ENCODE measurements at regions not wholly inside any gene's neighbourhood (a gene's known extent, or its start where the extent isn't known, plus 50 kb on each side); places are given as distances from the start of the nearest gene placed in this dataset.
A peak's percentile ranks its signal among the peaks of the same experiment; 100 is the strongest.

DNA sequence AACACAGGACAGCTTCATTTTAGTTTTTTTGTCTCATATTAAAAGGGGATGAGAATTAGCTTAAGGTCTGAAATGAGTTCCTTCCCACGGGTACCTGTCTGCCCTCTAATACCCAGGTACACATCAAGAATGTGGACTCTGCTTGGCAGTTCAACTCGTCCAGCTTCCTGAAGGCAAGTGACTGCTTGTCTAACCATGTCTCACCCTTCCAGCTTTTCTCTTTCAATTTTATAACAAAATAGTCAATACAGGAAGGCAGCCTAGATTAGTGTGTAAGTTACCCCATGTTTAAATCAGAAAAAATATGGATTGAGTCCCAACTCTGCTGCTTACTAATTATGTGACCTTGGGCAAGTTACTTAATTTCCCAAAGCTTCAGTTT lies 50.5 kb upstream of the C5orf46 start:
- POLR2A ChIA-PET, result interaction anchor here (0.6 kb wide), 1 partner anchor 419 kb away, joined by 5 read pairs; no protein-coding TSS in a partner anchor
- DNase-seq (ENCODE audit: low spot score) (no peak), ATAC-seq (no peak)
- H3K27ac Mint-ChIP-seq, result no peak overlapping the region
- peaks cover 10% of the 10 kb centered on the region for H3K36me3 Mint-ChIP-seq
- peaks cover 7% of the 10 kb centered on the region for H3K4me1 Mint-ChIP-seq
- H3K4me3 Mint-ChIP-seq, result no peak overlapping the region
- H3K27me3 Mint-ChIP-seq (ENCODE audit: low read depth), result no peaks in the 10 kb centered on the region
- peaks cover 5% of the 10 kb centered on the region; the same call in 1 of the 2 replicates for H3K9me3 Mint-ChIP-seq
- TF ChIP-seq, protein P1, sequence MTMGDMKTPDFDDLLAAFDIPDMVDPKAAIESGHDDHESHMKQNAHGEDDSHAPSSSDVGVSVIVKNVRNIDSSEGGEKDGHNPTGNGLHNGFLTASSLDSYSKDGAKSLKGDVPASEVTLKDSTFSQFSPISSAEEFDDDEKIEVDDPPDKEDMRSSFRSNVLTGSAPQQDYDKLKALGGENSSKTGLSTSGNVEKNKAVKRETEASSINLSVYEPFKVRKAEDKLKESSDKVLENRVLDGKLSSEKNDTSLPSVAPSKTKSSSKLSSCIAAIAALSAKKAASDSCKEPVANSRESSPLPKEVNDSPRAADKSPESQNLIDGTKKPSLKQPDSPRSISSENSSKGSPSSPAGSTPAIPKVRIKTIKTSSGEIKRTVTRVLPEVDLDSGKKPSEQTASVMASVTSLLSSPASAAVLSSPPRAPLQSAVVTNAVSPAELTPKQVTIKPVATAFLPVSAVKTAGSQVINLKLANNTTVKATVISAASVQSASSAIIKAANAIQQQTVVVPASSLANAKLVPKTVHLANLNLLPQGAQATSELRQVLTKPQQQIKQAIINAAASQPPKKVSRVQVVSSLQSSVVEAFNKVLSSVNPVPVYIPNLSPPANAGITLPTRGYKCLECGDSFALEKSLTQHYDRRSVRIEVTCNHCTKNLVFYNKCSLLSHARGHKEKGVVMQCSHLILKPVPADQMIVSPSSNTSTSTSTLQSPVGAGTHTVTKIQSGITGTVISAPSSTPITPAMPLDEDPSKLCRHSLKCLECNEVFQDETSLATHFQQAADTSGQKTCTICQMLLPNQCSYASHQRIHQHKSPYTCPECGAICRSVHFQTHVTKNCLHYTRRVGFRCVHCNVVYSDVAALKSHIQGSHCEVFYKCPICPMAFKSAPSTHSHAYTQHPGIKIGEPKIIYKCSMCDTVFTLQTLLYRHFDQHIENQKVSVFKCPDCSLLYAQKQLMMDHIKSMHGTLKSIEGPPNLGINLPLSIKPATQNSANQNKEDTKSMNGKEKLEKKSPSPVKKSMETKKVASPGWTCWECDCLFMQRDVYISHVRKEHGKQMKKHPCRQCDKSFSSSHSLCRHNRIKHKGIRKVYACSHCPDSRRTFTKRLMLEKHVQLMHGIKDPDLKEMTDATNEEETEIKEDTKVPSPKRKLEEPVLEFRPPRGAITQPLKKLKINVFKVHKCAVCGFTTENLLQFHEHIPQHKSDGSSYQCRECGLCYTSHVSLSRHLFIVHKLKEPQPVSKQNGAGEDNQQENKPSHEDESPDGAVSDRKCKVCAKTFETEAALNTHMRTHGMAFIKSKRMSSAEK (CRISPR knock-in tag; IDR thresholded peaks at IDR 0.05; ENCODE audit: borderline replicate concordance), result no peak
- TF ChIP-seq, protein P2, sequence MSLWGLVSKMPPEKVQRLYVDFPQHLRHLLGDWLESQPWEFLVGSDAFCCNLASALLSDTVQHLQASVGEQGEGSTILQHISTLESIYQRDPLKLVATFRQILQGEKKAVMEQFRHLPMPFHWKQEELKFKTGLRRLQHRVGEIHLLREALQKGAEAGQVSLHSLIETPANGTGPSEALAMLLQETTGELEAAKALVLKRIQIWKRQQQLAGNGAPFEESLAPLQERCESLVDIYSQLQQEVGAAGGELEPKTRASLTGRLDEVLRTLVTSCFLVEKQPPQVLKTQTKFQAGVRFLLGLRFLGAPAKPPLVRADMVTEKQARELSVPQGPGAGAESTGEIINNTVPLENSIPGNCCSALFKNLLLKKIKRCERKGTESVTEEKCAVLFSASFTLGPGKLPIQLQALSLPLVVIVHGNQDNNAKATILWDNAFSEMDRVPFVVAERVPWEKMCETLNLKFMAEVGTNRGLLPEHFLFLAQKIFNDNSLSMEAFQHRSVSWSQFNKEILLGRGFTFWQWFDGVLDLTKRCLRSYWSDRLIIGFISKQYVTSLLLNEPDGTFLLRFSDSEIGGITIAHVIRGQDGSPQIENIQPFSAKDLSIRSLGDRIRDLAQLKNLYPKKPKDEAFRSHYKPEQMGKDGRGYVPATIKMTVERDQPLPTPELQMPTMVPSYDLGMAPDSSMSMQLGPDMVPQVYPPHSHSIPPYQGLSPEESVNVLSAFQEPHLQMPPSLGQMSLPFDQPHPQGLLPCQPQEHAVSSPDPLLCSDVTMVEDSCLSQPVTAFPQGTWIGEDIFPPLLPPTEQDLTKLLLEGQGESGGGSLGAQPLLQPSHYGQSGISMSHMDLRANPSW (CRISPR knock-in tag; conservative IDR thresholded peaks at IDR 0.05; ENCODE audit: low read depth), result no peak
- TF ChIP-seq IRF2 (CRISPR knock-in tag; IDR thresholded peaks at IDR 0.05; ENCODE audit: borderline replicate concordance, low read depth), result no peak
- no peak for TF ChIP-seq SP1 (CRISPR knock-in tag; conservative IDR thresholded peaks at IDR 0.05)
- TF ChIP-seq ZNF416 (CRISPR knock-in tag; IDR thresholded peaks at IDR 0.05), result no peak
- TF ChIP-seq, protein P3, sequence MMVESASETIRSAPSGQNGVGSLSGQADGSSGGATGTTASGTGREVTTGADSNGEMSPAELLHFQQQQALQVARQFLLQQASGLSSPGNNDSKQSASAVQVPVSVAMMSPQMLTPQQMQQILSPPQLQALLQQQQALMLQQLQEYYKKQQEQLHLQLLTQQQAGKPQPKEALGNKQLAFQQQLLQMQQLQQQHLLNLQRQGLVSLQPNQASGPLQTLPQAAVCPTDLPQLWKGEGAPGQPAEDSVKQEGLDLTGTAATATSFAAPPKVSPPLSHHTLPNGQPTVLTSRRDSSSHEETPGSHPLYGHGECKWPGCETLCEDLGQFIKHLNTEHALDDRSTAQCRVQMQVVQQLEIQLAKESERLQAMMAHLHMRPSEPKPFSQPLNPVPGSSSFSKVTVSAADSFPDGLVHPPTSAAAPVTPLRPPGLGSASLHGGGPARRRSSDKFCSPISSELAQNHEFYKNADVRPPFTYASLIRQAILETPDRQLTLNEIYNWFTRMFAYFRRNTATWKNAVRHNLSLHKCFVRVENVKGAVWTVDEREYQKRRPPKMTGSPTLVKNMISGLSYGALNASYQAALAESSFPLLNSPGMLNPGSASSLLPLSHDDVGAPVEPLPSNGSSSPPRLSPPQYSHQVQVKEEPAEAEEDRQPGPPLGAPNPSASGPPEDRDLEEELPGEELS (CRISPR knock-in tag; IDR thresholded peaks at IDR 0.05), result no peak
- TF ChIP-seq FOXJ3 (CRISPR knock-in tag; IDR thresholded peaks at IDR 0.05; ENCODE audit: borderline replicate concordance), result no peak
- CTCF ChIA-PET, result interaction anchor here (0.6 to 1.4 kb wide), 4 partner anchors 10 to 149 kb away, joined by 3 to 4 read pairs (median 4); no protein-coding TSS in a partner anchor

DNA sequence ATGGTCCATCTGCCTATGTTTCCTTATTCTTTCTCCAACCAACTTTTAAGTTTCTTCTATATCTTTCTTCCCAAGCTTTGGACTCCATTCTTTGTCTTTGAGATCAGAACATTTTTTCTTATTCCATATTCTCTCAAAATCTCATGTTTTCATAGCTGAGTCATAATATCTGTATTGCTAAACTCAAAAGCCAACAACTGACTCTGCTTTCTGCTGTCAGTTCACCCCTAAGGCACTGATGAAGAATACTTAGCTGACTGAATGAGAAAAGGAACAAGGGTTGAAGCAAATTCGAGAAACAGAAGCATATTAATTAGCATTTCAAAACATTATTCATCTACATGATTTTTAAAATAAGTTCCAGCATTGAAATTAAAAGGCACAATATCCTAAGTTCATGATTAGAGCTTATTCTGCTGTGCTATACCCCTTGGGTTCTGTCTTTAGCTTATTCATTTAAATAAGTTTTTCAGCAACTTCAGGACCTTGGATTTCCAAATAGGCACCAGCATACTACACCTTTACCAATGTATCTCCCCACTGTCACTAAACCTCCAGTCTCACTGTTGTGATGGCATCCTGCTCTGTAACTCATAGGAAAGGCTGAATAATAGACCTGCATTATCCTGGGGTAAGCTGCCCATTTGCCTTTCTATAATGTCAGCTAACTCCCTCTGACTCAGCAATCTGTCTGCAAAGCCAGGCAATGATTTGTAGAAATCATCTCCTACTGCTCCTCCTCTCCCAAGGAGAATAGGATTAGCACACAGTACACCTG lies 49.9 kb upstream of the C5orf46 start:
- H3K4me3 Mint-ChIP-seq, result no peak overlapping the region
- TF ChIP-seq, protein P4, sequence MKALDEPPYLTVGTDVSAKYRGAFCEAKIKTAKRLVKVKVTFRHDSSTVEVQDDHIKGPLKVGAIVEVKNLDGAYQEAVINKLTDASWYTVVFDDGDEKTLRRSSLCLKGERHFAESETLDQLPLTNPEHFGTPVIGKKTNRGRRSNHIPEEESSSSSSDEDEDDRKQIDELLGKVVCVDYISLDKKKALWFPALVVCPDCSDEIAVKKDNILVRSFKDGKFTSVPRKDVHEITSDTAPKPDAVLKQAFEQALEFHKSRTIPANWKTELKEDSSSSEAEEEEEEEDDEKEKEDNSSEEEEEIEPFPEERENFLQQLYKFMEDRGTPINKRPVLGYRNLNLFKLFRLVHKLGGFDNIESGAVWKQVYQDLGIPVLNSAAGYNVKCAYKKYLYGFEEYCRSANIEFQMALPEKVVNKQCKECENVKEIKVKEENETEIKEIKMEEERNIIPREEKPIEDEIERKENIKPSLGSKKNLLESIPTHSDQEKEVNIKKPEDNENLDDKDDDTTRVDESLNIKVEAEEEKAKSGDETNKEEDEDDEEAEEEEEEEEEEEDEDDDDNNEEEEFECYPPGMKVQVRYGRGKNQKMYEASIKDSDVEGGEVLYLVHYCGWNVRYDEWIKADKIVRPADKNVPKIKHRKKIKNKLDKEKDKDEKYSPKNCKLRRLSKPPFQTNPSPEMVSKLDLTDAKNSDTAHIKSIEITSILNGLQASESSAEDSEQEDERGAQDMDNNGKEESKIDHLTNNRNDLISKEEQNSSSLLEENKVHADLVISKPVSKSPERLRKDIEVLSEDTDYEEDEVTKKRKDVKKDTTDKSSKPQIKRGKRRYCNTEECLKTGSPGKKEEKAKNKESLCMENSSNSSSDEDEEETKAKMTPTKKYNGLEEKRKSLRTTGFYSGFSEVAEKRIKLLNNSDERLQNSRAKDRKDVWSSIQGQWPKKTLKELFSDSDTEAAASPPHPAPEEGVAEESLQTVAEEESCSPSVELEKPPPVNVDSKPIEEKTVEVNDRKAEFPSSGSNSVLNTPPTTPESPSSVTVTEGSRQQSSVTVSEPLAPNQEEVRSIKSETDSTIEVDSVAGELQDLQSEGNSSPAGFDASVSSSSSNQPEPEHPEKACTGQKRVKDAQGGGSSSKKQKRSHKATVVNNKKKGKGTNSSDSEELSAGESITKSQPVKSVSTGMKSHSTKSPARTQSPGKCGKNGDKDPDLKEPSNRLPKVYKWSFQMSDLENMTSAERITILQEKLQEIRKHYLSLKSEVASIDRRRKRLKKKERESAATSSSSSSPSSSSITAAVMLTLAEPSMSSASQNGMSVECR (CRISPR knock-in tag; IDR thresholded peaks at IDR 0.05; ENCODE audit: borderline replicate concordance), result no peak
- no peak for TF ChIP-seq FOXJ3 (CRISPR knock-in tag; IDR thresholded peaks at IDR 0.05; ENCODE audit: borderline replicate concordance)
- TF ChIP-seq, protein P5, sequence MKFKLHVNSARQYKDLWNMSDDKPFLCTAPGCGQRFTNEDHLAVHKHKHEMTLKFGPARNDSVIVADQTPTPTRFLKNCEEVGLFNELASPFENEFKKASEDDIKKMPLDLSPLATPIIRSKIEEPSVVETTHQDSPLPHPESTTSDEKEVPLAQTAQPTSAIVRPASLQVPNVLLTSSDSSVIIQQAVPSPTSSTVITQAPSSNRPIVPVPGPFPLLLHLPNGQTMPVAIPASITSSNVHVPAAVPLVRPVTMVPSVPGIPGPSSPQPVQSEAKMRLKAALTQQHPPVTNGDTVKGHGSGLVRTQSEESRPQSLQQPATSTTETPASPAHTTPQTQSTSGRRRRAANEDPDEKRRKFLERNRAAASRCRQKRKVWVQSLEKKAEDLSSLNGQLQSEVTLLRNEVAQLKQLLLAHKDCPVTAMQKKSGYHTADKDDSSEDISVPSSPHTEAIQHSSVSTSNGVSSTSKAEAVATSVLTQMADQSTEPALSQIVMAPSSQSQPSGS (CRISPR knock-in tag; IDR thresholded peaks at IDR 0.05; ENCODE audit: borderline replicate concordance, low read depth), result no peak
- no peak for TF ChIP-seq NFYB (CRISPR knock-in tag; conservative IDR thresholded peaks at IDR 0.05; ENCODE audit: low read depth)
- TF ChIP-seq RELA (CRISPR knock-in tag; IDR thresholded peaks at IDR 0.05; ENCODE audit: borderline replicate concordance), result no peak
- TF ChIP-seq, protein P6, sequence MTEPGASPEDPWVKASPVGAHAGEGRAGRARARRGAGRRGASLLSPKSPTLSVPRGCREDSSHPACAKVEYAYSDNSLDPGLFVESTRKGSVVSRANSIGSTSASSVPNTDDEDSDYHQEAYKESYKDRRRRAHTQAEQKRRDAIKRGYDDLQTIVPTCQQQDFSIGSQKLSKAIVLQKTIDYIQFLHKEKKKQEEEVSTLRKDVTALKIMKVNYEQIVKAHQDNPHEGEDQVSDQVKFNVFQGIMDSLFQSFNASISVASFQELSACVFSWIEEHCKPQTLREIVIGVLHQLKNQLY (CRISPR knock-in tag; IDR thresholded peaks at IDR 0.05), result no peak
- no peak for TF ChIP-seq ZNF232 (CRISPR knock-in tag; IDR thresholded peaks at IDR 0.05)
- TF ChIP-seq FOXP1 (CRISPR knock-in tag; IDR thresholded peaks at IDR 0.05; ENCODE audit: borderline replicate concordance), result no peak
- no peak for TF ChIP-seq ZNF416 (CRISPR knock-in tag; IDR thresholded peaks at IDR 0.05)
- TF ChIP-seq RORB (CRISPR knock-in tag; IDR thresholded peaks at IDR 0.05), result no peak
- TF ChIP-seq MYBL2 (CRISPR knock-in tag; IDR thresholded peaks at IDR 0.05), result no peak
- no peak for TF ChIP-seq SMAD4 (CRISPR knock-in tag; IDR thresholded peaks at IDR 0.05)

More for the DNA sequence above, 49.9 kb upstream of the C5orf46 start:
- H3K27ac Mint-ChIP-seq, result no peak overlapping the region
- ChIA-PET CTCF (interaction anchor here (0.6 to 1.2 kb wide), 3 partner anchors 19 to 149 kb away, joined by 3 to 4 read pairs (median 4); no protein-coding TSS in a partner anchor), POLR2A (no interaction called here)
- H3K4me1 Mint-ChIP-seq, result peaks cover 7% of the 10 kb centered on the region
- peaks cover 5% of the 10 kb centered on the region; the same call in 1 of the 2 replicates for H3K9me3 Mint-ChIP-seq
- ATAC-seq (peak; percentile 71), DNase-seq (ENCODE audit: low spot score) (no peak)
- H3K27me3 Mint-ChIP-seq (ENCODE audit: low read depth), result no peaks in the 10 kb centered on the region
- peaks cover 13% of the 10 kb centered on the region for H3K36me3 Mint-ChIP-seq

Measured in WTC11 (cell line).